Limb (tissue), 2 donors: ENCODE measurements at regions not wholly inside any gene's neighbourhood (a gene's known extent, or its start where the extent isn't known, plus 50 kb on each side); places are given as distances from the start of the nearest gene placed in this dataset.

Experiments used
- DNase-seq, 2 donors: peaks; one replicate each; pipeline ENCODE4 v3.0.0-alpha.2; 2016; ENCODE audit errors: extremely low spot score in 2 of 2

DNA sequence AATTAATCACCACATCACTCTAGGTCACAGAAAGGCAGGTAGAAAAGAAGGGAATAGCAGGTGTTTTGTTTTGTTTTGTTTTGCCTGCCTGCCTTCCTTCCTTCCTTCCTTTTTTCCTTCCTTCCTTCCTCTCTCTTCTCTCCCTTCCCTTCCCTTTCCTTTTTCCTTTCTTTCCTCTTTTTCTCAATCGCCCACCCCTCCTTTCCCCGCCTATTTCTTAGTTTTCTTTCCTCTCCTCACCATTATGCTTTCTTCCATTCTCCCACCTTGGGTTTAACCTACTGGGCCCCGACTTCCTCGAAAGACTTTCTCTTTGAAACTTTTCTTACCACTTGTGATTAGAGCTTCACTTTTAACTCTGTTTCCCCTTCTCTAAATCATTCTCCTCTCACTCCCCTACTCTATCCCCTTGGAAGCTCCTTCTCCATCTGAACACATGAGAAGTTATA lies 231.3 kb upstream of the CD180 start:
- DNase-seq, result no peak

- no peak for DNase-seq
Measured at GRCh38 chr5:67426961-67427849, 230.6 kb upstream of the CD180 start.

- DNase-seq, result no peak
Measured at GRCh38 chr5:67425514-67425913, 228.9 kb upstream of the CD180 start.

GRCh38 chr5:67417839-67418238 lies 221.2 kb upstream of the CD180 start:
- DNase-seq, result no peak

- DNase-seq, result no peak
Measured at GRCh38 chr5:67416986-67417385, 220.4 kb upstream of the CD180 start.

DNA sequence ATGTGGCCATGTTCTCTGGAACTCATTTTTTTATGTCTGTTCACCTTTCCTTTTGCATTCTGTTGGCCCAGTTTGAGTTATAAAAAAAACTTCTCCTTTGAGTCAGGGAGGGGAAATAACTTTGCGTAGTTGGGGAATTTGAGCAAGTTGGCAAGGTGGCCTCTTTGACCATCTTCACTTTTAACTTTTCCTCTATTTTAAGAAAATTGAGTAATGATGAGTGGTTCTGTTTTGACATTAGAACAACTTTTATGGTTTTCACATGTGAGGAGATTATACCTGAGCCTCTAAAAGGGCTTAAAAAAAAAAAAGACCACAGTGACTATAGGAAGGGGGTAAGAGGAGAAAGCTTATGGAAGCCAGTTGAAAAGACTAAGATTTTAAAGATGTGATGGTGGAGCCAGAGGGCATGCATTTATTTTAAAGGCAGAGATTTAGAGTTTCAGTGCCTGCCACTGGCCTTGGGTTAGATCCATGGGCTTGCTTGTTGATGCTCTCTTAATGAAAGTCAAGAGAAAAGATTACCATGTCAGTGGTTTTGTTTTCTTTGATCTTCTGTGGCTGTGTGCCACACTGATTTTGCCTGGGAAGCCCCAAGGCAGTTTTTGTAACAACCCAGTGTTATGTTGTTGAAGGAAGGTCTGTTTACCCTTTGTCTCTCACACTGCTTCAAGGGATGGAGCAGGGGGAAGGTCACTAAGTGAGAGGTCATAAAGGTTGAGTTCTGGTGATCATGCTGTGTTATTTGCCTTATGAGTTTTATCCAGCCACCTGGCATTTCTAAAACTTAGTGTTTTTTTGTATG lies 219.7 kb upstream of the CD180 start:
- DNase-seq, result no peak

DNA sequence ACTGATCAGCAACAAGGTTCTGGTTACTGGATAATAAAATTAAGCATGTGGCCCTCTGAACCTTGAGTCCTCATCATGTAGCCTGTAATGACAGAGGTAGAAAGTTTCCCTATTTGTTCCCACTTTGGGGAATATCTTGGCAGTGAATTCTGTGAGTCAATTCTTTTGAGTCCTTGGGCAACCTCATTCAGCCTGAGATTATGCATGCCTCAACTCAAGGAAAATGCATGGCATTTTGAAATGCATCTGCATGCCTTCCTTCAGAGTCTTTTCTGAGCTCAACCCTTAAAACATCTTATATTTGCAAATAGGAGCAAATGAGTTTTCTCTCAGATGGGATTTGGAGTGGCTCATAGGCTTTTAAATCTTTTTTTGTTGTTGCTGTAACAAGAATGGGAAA lies 218.1 kb upstream of the CD180 start:
- no peak for DNase-seq

GRCh38 chr5:67413721-67414120 lies 217.1 kb upstream of the CD180 start:
- no peak for DNase-seq

- DNase-seq, result no peak
Measured at GRCh38 chr5:67409126-67409777, 212.7 kb upstream of the CD180 start.

- no peak for DNase-seq
Measured at GRCh38 chr5:67407979-67408378, 211.4 kb upstream of the CD180 start.

- DNase-seq, result no peak
Measured at GRCh38 chr5:67405755-67406154, 209.2 kb upstream of the CD180 start.

DNA sequence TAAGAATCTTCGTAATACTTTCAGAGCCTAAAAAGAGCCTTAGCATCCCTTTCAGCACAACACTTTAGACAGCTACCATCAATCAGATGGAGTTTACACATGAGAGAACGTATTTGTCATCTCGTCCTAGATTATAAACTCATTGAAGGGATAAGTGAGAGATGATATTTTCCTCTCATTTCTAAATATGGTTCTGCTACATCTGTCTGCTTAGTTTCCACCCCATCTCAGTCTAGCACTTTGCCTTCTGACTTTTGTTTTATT lies 208.4 kb upstream of the CD180 start:
- no peak for DNase-seq

DNA sequence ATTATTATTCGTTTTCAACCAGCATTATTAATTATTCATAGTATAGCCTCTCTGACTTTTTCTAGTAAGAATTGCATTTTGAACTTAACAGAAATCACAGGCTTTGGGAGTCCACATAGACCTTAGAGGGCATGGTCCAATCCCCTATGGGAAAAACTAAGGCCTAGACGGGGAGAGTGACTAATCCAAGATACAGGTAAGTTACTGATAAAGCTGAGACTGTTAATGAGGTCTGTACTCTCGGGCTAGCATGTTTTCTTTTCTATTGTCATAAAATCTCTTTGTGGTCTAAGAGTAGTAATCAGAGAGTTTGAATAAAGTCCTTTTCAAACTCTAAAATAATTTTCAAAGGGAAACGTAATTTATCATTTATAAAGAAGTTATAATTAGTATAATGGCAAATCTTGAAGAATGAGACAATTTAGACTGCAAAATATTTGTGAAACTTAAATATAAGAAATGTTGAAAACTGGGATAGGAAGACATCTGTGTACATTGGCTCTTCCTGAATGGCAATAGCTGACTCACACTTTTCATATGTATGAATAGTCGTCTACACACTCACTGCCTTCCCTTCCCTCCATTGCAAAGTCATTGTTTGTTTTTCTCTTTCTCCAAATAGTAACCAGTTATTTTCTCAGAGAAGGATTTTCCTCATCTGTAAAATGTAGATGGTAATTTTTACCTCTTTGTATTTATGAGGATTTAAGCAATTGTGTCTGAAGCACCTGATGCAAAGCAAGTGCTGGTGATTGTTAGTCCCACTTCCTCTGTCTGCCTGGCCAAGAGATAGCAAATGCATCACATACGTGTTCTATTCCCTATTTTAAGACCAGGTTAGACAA lies 207.9 kb upstream of the CD180 start:
- no peak for DNase-seq

DNA sequence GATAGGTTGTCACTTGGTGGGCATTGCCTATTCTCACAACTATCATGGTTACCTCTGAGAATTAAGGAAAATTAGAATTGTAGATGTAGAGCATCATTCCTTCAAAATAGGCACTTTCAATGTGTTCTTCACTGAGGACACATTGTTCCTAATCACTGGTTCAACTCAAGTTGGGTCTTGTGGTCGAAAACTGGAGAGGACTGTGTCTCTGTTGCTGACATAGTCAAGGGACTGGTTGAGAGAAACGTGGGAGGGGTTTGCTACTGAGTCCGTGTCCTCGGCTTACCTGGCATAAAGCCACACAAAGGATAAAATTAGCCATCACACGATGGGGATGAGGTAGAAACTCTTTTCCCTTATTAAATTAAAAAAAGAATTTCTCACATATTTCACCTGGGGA lies 205.9 kb upstream of the CD180 start:
- DNase-seq, result no peak

- peak in 1 of 2 donors; percentile 47 for DNase-seq
Measured at GRCh38 chr5:67401172-67401571, 204.6 kb upstream of the CD180 start.

GRCh38 chr5:67400752-67401151 lies 204.2 kb upstream of the CD180 start:
- DNase-seq, result peak in 1 of 2 donors; percentile 2

- no peak for DNase-seq
Measured at GRCh38 chr5:67395790-67396418, 199.3 kb upstream of the CD180 start.

DNA sequence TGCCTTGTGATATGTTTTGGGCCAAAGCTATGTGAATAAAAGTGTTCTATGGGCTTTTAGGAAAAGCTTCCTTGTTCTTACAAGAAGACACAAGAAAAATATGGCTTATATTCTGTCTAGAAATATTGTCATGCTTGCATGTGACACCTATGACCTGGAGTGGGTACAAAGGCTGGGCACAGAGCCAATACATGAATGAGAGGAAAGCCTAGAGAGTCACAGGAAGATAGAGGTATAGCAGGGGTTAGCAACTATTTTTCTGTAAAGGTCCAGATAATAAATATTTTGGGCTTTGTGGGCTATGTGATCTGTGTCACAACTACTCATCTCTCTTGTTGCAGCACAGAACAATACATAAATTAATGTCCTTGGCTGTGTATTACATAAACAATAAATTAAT lies 196.6 kb upstream of the CD180 start:
- no peak for DNase-seq

- DNase-seq, result no peak
Measured at GRCh38 chr5:67390935-67391334, 194.3 kb upstream of the CD180 start.

GRCh38 chr5:67383451-67383850 lies 186.9 kb upstream of the CD180 start:
- no peak for DNase-seq
